HuH-7 (cell line): ENCODE measurements at regions not wholly inside any gene's neighbourhood (a gene's known extent, or its start where the extent isn't known, plus 50 kb on each side); places are given as distances from the start of the nearest gene placed in this dataset.

Source experiments
- DNase-seq: peaks from one replicate; pipeline ENCODE4 v3.0.0; 2011; ENCODE audit warnings: low spot score

GRCh38 chr2:120440521-120441350 lies 94.8 kb downstream of the INHBB start:
- no peak for DNase-seq

- no peak for DNase-seq
These were observed 95.4 kb downstream of the INHBB start for GRCh38 chr2:120441351-120441700.

- peak; percentile 46 for DNase-seq
These were observed 96.0 kb downstream of the INHBB start for GRCh38 chr2:120441744-120442471.

GRCh38 chr2:120442541-120442922 lies 96.6 kb downstream of the INHBB start:
- DNase-seq: no peak

GRCh38 chr2:120442923-120443571 lies 97.1 kb downstream of the INHBB start:
- DNase-seq: no peak

- DNase-seq: no peak
These were observed 98.0 kb downstream of the INHBB start for GRCh38 chr2:120443946-120444345.

GRCh38 chr2:120444691-120445240 lies 98.8 kb downstream of the INHBB start:
- DNase-seq: no peak

GRCh38 chr2:120445449-120446143 lies 99.7 kb downstream of the INHBB start:
- no peak for DNase-seq

GRCh38 chr2:120446236-120447126 lies 100.5 kb downstream of the INHBB start:
- no peak for DNase-seq

GRCh38 chr2:120447127-120447785 lies 101.3 kb downstream of the INHBB start:
- no peak for DNase-seq

- DNase-seq: no peak
These were observed 102.5 kb downstream of the INHBB start for GRCh38 chr2:120448436-120448835.

GRCh38 chr2:120448961-120449810 lies 103.2 kb downstream of the INHBB start:
- DNase-seq: no peak

GRCh38 chr2:120450196-120450820 lies 104.4 kb downstream of the INHBB start:
- DNase-seq: no peak

- DNase-seq: no peak
These were observed 105.4 kb downstream of the INHBB start for GRCh38 chr2:120451334-120451733.

- no peak for DNase-seq
These were observed 106.2 kb downstream of the INHBB start for GRCh38 chr2:120452131-120452530.

GRCh38 chr2:120452945-120453634 lies 107.2 kb downstream of the INHBB start:
- no peak for DNase-seq

- DNase-seq: no peak
These were observed 107.7 kb downstream of the INHBB start for GRCh38 chr2:120453635-120453998.

- no peak for DNase-seq
These were observed 108.9 kb downstream of the INHBB start for GRCh38 chr2:120454654-120455385.
